Rectal smooth muscle tissue (tissue), 1 donor: ENCODE measurements at regions not wholly inside any gene's neighbourhood (a gene's known extent, or its start where the extent isn't known, plus 50 kb on each side); places are given as distances from the start of the nearest gene placed in this dataset.

ENCODE experiments used
- H3K27ac ChIP-seq: one replicate; pipeline ENCODE4 v1.7.0; 2013; ENCODE audit warnings: low read depth, low read length, inconsistent platforms
- H3K27me3 ChIP-seq: one replicate; pipeline ENCODE4 v1.7.0; 2013; ENCODE audit warnings: low read length; ENCODE audit not compliant: control insufficient read depth, insufficient read depth
- H3K36me3 ChIP-seq: one replicate; pipeline ENCODE4 v1.7.0; 2013; ENCODE audit warnings: low read length; ENCODE audit not compliant: control insufficient read depth, insufficient read depth
- H3K4me1 ChIP-seq: one replicate; pipeline ENCODE4 v1.7.0; 2013; ENCODE audit warnings: low read length; ENCODE audit not compliant: control insufficient read depth, insufficient read depth
- H3K4me3 ChIP-seq: one replicate; pipeline ENCODE4 v1.7.0; 2013; ENCODE audit warnings: low read length
- H3K9ac ChIP-seq: one replicate; pipeline ENCODE4 v1.7.0; 2013; ENCODE audit warnings: low read length

DNA sequence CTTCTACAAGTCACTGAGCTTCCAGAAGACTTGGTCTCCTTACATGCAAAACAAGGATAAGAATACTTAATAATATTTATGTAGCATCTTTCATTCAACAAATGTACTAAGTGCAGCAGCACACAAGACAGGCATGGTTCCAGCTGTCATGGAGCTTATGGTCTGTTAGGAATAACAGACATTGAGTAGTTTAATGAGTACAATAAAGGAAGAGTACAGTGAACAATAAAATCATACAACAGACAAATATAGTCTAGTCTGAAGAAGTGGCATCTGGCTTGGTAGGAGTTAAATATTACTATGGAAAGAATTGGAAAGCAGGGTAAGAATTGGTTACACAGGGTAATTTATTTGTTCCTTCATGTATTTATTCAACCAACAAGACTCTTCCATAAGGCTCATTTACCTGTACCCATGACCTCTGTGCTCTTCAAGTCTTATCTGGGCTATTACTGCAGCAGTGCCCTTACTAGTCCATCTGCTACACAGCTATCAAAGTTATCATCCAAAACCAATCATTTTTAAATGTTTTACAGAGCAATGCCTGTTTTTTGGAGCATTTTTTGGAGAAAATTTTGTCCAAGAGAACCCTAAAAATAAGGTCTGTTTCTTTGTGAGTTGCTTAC is 101.1 kb upstream of the RPL34 start:
- no peaks in the 10 kb centered on the region for H3K36me3 ChIP-seq
- no peak overlapping the region for H3K9ac ChIP-seq
- H3K27ac ChIP-seq: no peak overlapping the region
- no peak overlapping the region for H3K4me3 ChIP-seq
- H3K27me3 ChIP-seq: no peaks in the 10 kb centered on the region
- H3K4me1 ChIP-seq: no peaks in the 10 kb centered on the region

DNA sequence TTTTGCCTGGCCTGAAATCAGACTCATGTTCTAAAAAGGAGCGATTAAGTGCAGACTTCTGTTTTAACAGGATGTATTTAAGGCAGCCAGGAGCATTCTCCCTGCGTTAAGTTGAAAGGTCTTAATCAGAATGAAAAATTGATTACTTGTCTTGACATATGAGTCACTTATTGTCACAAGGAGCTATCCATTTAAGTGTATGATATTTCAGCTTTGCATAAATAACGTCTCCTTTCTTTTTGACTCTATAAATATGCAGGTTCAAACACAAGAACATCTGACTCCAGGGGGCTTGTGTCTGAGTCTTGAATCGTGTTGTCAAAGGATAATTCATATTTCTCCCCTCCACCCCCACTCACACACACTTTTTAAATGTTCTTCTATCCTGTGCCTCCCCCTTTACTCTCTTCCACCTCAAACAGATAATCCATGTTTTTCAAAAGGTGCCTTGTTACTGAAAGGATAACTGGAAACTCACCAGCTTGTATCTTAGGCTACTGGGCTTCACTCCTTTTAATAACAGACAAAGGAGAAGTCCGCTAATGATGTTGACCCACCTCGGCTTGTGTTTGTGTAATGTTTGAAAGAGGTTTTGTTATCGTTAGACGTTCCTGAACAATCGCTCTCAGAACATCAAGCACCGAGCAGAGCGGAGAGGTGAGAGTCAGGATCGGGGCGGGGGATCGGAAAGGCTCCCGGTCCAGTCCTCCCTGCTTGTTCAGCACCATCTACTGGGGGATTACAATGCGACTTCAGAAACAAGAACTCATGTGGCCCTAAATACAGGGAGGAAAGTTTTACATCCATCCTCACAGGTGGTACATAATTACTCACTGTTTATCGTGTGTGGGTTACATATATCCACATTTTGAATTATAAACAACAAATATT is 107.5 kb upstream of the RPL34 start:
- Histone ChIP-seq H3K4me3 (peak overlapping the region; percentile 30), H3K27ac (no peak overlapping the region), H3K9ac (no peak overlapping the region), H3K27me3 (no peaks in the 10 kb centered on the region), H3K4me1 (peaks cover 2% of the 10 kb centered on the region), H3K36me3 (no peaks in the 10 kb centered on the region)

DNA sequence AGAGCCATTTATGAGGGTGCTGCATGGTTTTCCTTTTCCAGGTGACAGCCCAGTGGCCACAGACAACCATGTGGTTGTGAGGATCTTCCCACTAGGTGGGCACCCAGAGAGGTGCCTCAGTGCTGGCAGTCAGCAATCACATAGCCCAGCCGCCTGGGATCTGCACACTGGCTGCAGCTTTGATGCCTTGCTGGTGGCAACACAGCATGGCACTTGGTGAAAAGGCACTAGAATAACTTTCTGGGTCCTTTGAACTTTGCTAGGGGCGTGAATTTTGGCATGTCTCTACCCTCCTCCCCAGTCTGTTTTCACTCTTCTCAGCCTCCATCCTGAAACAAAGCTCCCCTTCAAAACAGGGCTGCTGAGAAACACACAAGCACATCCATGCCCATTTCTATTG is 108.8 kb upstream of the RPL34 start:
- Histone ChIP-seq H3K4me1 (peaks cover 2% of the 10 kb centered on the region), H3K9ac (no peak overlapping the region), H3K4me3 (no peak overlapping the region), H3K27ac (no peak overlapping the region), H3K27me3 (no peaks in the 10 kb centered on the region), H3K36me3 (no peaks in the 10 kb centered on the region)

DNA sequence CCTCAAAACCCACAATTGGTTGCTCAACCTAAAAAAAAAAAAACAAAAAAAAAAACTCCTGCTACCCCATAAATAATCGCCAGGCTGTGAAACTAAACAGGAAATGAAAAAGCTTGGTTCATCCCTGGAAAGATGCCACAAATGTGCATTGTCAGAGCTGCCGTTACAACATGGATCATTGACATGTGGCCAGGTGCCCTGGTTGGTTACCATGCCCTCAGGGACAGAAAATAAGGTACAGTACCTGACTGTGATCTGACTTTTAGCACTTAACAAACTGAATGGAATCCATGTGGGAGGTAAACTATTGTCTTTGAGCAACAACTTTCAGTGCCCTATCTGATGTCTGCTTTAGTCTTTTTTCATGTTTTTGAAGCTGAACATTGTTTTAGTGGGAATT is 118.0 kb upstream of the RPL34 start:
- H3K4me3 ChIP-seq: no peak overlapping the region
- H3K36me3 ChIP-seq: no peaks in the 10 kb centered on the region
- H3K27ac ChIP-seq: no peak overlapping the region
- H3K9ac ChIP-seq: no peak overlapping the region
- H3K4me1 ChIP-seq: no peaks in the 10 kb centered on the region
- H3K27me3 ChIP-seq: no peaks in the 10 kb centered on the region

DNA sequence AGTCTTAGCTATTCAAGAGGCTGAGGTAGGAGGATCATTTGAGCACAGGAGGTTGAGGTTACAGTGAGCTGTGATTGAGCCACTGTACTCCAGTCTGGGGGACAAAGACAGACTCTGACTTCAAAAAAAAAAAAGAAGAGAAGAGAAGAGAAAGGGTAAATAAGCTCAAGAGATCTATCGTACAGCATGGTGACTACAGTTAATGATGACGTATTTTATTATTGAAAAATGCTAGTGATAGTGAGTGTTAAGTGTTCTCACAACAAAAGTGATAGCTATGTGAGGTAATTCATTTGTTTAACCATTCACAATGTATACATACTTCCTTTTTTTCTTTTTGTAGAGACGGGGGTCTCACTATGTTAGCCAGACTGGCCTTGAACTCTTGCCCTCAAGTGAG is 121.5 kb upstream of the RPL34 start:
- H3K27me3 ChIP-seq: no peaks in the 10 kb centered on the region
- no peak overlapping the region for H3K9ac ChIP-seq
- no peak overlapping the region for H3K4me3 ChIP-seq

DNA sequence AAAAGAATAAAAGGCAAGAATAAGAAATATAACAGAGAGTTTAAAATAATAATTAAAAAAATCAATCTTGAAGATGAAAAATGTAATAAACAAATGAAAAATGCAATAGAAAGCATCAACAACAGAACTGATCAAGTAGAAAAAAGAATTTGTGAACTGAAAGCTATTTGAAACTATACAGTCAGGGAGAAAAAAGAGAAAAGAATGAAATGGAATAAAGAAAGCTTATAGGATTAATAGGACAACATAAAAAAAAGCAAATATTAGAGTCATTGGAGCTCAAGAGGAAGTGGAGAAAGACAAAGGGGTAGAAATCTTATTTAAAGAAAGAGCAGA is 126.8 kb upstream of the RPL34 start:
- Histone ChIP-seq H3K36me3 (no peaks in the 10 kb centered on the region), H3K4me1 (no peaks in the 10 kb centered on the region), H3K27me3 (no peaks in the 10 kb centered on the region), H3K4me3 (no peak overlapping the region), H3K27ac (no peak overlapping the region), H3K9ac (no peak overlapping the region)

More for the DNA sequence above, 121.5 kb upstream of the RPL34 start:
- Histone ChIP-seq H3K4me1 (no peaks in the 10 kb centered on the region), H3K36me3 (no peaks in the 10 kb centered on the region), H3K27ac (no peak overlapping the region)

DNA sequence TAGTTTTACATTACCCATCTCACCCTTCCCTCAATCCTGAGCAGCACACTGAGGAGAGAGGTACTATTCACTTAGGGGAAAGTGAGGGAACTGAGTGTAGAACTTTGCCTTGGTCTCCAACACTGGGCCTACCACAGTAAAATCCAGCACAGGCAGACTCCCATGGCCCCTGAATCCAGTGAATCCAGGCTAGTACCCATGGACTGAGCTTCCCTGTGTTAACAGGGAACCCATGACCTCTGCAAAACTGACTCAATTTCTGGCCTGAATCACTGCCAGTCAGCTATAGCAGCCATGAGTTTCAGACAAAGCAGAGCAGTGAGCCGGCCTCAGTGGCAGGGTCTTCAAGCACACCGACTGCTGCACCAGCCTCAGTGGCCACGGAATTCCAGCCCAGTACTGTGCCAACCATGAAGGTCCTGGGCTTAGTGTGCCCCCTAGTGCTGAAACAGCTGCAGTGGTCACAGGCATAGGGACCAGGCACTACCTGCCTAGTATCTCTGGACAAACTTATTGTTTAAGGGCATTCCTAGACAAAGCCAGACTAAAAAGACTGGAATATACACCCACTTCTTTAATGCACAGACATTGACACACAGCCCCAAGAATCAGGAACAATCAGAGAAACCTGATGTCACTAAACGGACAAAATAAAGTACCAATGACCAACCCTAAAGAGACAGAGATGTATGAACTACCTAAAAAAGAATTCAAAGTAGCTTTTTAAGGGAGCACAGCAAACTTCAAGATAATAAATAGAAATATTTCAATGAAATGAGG is 127.4 kb upstream of the RPL34 start:
- Histone ChIP-seq H3K9ac (no peak overlapping the region), H3K4me3 (no peak overlapping the region)

DNA sequence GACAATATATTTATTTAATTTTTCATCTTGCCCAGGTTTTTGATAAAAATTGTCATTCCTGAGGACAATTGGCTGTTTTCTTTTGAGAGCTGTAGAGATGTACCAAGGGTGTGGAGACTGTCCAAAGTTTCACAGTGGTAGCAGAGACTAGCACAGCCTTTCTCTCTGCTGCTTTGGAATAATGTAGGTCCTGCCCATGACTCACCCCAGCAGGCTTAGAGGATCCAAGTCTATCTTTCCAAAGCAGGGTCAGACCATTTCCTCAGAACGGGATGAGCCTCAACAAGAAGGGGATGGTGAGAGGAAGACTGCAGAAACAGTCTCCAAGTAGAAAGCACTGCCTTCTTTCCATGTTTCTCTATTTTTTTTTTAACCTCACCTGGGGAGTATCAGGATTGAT is 131.5 kb upstream of the RPL34 start:
- no peaks in the 10 kb centered on the region for H3K4me1 ChIP-seq
- no peaks in the 10 kb centered on the region for H3K36me3 ChIP-seq
- no peak overlapping the region for H3K9ac ChIP-seq

More for the DNA sequence above, 127.4 kb upstream of the RPL34 start:
- Histone ChIP-seq H3K4me1 (no peaks in the 10 kb centered on the region), H3K27ac (no peak overlapping the region), H3K36me3 (no peaks in the 10 kb centered on the region), H3K27me3 (no peaks in the 10 kb centered on the region)

DNA sequence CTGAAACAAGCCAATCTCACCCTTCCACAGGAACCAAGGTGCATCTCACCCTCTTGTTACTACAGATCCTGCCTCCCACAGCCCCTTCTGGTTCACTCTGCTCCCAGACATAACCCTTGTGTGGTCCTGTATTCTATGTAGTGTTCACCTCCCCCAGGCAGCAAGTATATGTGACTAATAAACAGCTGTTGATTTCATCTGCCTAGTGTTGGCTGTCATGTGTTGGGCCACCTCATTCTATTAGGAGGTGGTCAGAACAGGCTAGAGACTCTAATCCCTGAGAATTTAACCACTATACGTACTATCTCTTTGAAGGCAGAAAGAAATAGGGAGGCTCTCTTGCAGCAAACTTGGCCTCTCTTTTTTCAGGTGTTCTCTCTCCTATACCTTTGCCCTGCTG is 134.3 kb upstream of the RPL34 start:
- H3K9ac ChIP-seq: no peak overlapping the region
- no peak overlapping the region for H3K27ac ChIP-seq
- no peaks in the 10 kb centered on the region for H3K27me3 ChIP-seq
- H3K4me3 ChIP-seq: no peak overlapping the region
- H3K36me3 ChIP-seq: no peaks in the 10 kb centered on the region
- no peaks in the 10 kb centered on the region for H3K4me1 ChIP-seq

More for the DNA sequence above, 131.5 kb upstream of the RPL34 start:
- Histone ChIP-seq H3K27ac (no peak overlapping the region), H3K27me3 (no peaks in the 10 kb centered on the region), H3K4me3 (no peak overlapping the region)

DNA sequence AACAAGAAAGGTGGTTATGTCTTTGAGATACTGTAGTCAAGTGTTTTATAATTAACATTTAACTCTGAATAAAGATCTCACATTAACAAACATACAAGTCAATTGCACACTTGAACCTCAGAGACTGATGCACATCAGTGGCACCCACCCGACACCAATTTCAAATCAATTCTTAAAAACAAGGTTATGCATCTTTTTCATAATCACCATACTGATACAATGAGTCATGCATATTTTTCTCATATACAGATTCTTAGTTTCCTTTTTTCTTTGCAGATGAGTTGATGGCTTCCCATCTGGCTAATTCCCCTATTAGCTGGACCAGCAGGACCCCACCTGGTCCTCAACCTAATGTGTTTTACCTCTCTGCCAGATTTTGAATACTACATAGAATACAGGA is 136.2 kb upstream of the RPL34 start:
- Histone ChIP-seq H3K36me3 (no peaks in the 10 kb centered on the region), H3K4me3 (no peak overlapping the region), H3K27me3 (no peaks in the 10 kb centered on the region), H3K4me1 (no peaks in the 10 kb centered on the region), H3K27ac (no peak overlapping the region), H3K9ac (no peak overlapping the region)

DNA sequence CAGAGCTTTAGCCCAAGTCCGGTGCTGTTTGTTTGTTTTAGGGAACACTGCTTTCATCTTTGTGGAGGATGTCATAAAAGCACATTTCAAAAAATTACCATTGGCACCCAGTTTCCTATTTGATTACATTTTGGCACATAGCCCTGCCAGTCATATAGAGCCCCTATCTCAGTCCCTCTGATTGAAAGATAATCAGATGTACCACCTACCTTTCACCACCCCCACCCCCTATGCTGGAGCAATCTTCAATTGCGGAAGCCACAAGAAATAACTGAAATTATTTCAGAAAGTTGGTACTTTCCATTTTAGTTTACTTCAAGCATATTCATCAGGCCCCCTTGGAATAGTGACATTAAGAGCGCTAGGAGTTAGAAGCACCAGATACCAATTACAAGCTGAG is 136.7 kb upstream of the RPL34 start:
- Histone ChIP-seq H3K27ac (no peak overlapping the region), H3K36me3 (no peaks in the 10 kb centered on the region)

DNA sequence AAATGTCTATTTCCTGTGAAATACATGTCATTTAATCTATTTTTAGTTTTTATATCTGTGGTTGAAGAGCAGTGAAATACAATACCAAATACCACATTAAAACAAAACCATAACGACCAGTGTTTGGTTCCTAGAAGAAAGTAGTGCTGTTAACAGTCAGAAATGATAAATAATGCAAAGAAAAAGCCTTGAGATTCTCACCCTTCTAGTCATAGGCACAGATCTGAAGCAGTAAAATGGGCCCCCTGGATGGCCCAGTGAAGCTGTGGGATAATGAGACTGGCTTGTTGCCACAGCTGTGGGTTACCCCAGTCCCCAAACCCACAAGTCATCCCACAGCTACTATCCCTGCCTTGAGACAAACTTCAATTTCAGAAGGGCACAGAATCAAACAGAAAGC is 137.3 kb upstream of the RPL34 start:
- Histone ChIP-seq H3K9ac (no peak overlapping the region), H3K27ac (no peak overlapping the region), H3K36me3 (no peaks in the 10 kb centered on the region), H3K27me3 (no peaks in the 10 kb centered on the region), H3K4me3 (no peak overlapping the region), H3K4me1 (no peaks in the 10 kb centered on the region)

More for the DNA sequence above, 136.7 kb upstream of the RPL34 start:
- H3K4me3 ChIP-seq: no peak overlapping the region
- no peaks in the 10 kb centered on the region for H3K27me3 ChIP-seq
- H3K9ac ChIP-seq: no peak overlapping the region
- H3K4me1 ChIP-seq: no peaks in the 10 kb centered on the region
